Endothelial cell of umbilical vein (primary cell): ENCODE measurements at regions not wholly inside any gene's neighbourhood (a gene's known extent, or its start where the extent isn't known, plus 50 kb on each side); places are given as distances from the start of the nearest gene placed in this dataset.

Experiments
- BruUV-seq: library from RNA; stranded (reverse); fragments of 400-500 nt; replicated peaks from 2 replicates; lab custom pipeline; 2021; lab: Mats Ljungman, UMichigan
- CTCF ChIA-PET: fragments of 300-600, 350-600 bp; sonication (Branson Sonifier 250); formaldehyde crosslinking; loops from one replicate; lab custom pipeline; 2021; ENCODE audit warnings: antibody characterized with exemption, inconsistent platforms; lab: Charles Lee
- POLR2A ChIA-PET: fragments of 300-600, 350-600 bp; sonication (Branson Sonifier 250); formaldehyde crosslinking; loops from one replicate; lab custom pipeline; 2021; ENCODE audit warnings: antibody characterized with exemption, inconsistent platforms; lab: Charles Lee
- DNase-seq: peaks from one replicate; pipeline ENCODE4 v3.0.0-alpha.2; 2011; ENCODE audit warnings: low read depth, low spot score
- FAIRE-seq: peaks from 2 replicates; lab custom pipeline; 2011; peaks lifted over from hg19 to GRCh38; lab: Jason Lieb, UNC
- H2AFZ ChIP-seq: 2 replicates; pipeline ENCODE4 v1.6.0; 2012; ENCODE audit warnings: low read depth, low read length, control low read depth, inconsistent platforms
- H3K27ac ChIP-seq: 2 replicates; pipeline ENCODE4 v1.5.1; 2011; ENCODE audit warnings: low read depth, mild to moderate bottlenecking, control low read depth, low read length, moderate library complexity; ENCODE audit not compliant: insufficient read depth
- H3K27me3 ChIP-seq, 2 experiments: 2 replicates each; pipeline versions ENCODE4 v1.6.0 to v1.6.1; 2011; ENCODE audit warnings: low read length in 2 of 2, mixed read lengths in 1 of 2; ENCODE audit not compliant: control insufficient read depth in 2 of 2, insufficient read depth in 2 of 2
- H3K36me3 ChIP-seq, 2 experiments: 2 replicates in 1 of 2; 3 replicates in 1 of 2; pipeline ENCODE4 v1.5.1; 2011; ENCODE audit warnings: low read length in 2 of 2, mild to moderate bottlenecking in 1 of 2, moderate library complexity in 1 of 2; ENCODE audit not compliant: control insufficient read depth in 2 of 2, insufficient read depth in 2 of 2; ENCODE audit errors: extremely low read depth in 1 of 2
- H3K4me1 ChIP-seq: 3 replicates; pipeline ENCODE4 v1.5.1; 2011; ENCODE audit warnings: mild to moderate bottlenecking, low read length; ENCODE audit not compliant: control insufficient read depth, insufficient read depth; ENCODE audit errors: extremely low read depth
- H3K4me2 ChIP-seq: 2 replicates; pipeline ENCODE4 v1.6.1; 2011; ENCODE audit warnings: low read length, control low read depth, mixed read lengths; ENCODE audit not compliant: insufficient read depth
- H3K4me3 ChIP-seq, 3 experiments: fragments of 200-600 bp in 1 of 3; sonication (generic), shearing (Covaris generic) in 1 of 3; replicated peaks in 1 of 3; 2 replicates each; pipeline ENCODE4 v1.5.1; 2011 to 2016; ENCODE audit warnings: control low read depth in 3 of 3, low read length in 3 of 3, mild to moderate bottlenecking in 2 of 3, inconsistent platforms in 1 of 3, low read depth in 1 of 3, moderate library complexity in 1 of 3; ENCODE audit not compliant: insufficient read depth in 1 of 3
- H3K79me2 ChIP-seq: 2 replicates; pipeline ENCODE4 v1.6.0; 2012; ENCODE audit warnings: low read length, inconsistent platforms; ENCODE audit not compliant: control insufficient read depth, insufficient read depth
- H3K9ac ChIP-seq: replicated peaks from 2 replicates; pipeline ENCODE3; 2011; ENCODE audit warnings: low read length, control low read depth; ENCODE audit not compliant: insufficient read depth; ENCODE audit errors: extremely low read depth
- H3K9me1 ChIP-seq: replicated peaks from 3 replicates; pipeline ENCODE4 v1.6.0; 2011; ENCODE audit warnings: mild to moderate bottlenecking, low read length; ENCODE audit not compliant: control insufficient read depth, insufficient read depth; ENCODE audit errors: extremely low read depth
- H3K9me3 ChIP-seq: replicated peaks from 2 replicates; pipeline ENCODE4 v1.5.1; 2012; ENCODE audit warnings: low read length, inconsistent platforms; ENCODE audit not compliant: control insufficient read depth, insufficient read depth
- H4K20me1 ChIP-seq: replicated peaks from 2 replicates; pipeline ENCODE3; 2011; ENCODE audit warnings: mild to moderate bottlenecking, low read length; ENCODE audit not compliant: control insufficient read depth, insufficient read depth; ENCODE audit errors: extremely low read depth
- EZH2 ChIP-seq: IDR thresholded peaks from 2 replicates; pipeline ENCODE4 v1.6.1; 2012; ENCODE audit warnings: borderline replicate concordance, low read depth, mild to moderate bottlenecking, moderate library complexity, low read length, inconsistent platforms; ENCODE audit not compliant: severe bottlenecking
- FOS ChIP-seq: IDR thresholded peaks from 2 replicates; pipeline ENCODE4 v1.6.1; 2011; ENCODE audit warnings: mild to moderate bottlenecking, low read length, moderate library complexity, borderline replicate concordance; ENCODE audit not compliant: insufficient read depth
- GATA2 ChIP-seq: IDR thresholded peaks from 2 replicates; pipeline ENCODE4 v1.7.0; 2011; ENCODE audit warnings: low read depth, mild to moderate bottlenecking, moderate library complexity, mixed read lengths, low read length; ENCODE audit not compliant: insufficient read length, insufficient read depth
- JUN ChIP-seq: IDR thresholded peaks from 2 replicates; pipeline ENCODE4 v1.6.1; 2011; ENCODE audit warnings: borderline replicate concordance, low read depth; ENCODE audit not compliant: insufficient read length, insufficient read depth
- MYC ChIP-seq: IDR thresholded peaks from one replicate; pipeline ENCODE4 v1.6.1; 2011; ENCODE audit warnings: mild to moderate bottlenecking, low read depth, low read length
- POLR2A ChIP-seq: IDR thresholded peaks from 2 replicates; pipeline ENCODE4 v1.6.1; 2012; ENCODE audit warnings: low read depth, mild to moderate bottlenecking, control low read depth, low read length
- POLR2AphosphoS5 ChIP-seq: IDR thresholded peaks from 2 replicates; pipeline ENCODE4 v1.6.1; 2012; ENCODE audit warnings: low read depth, mild to moderate bottlenecking, control low read depth, low read length, moderate library complexity; ENCODE audit not compliant: insufficient read depth
- dilution Hi-C: fragments of 300-500 bp; cut with MboI; formaldehyde crosslinking; loops from one replicate; pipeline ENCODE4 v1.15.0; 2019; ENCODE audit warnings: low sequenced_read_pairs; ENCODE audit not compliant: extremely low pct_ligation_motif_present
- intact Hi-C: fragments of 100-400 bp; cut with micrococcal nuclease; formaldehyde crosslinking; loops from one replicate; pipeline ENCODE4 v1.10.0; 2022
- TF ChIP-seq, protein P1 (sequence below): IDR thresholded peaks from 2 replicates; pipeline ENCODE4 v1.6.1; 2011; ENCODE audit not compliant: insufficient read depth, insufficient read length
- TF ChIP-seq, protein P2 (sequence below), 2 donors: IDR thresholded peaks; 1 replicate in 1 of 2; 2 replicates in 1 of 2; pipeline ENCODE4 v1.5.1; 2011; ENCODE audit warnings: low read length in 2 of 2, mild to moderate bottlenecking in 2 of 2, moderate library complexity in 2 of 2, control low read depth in 1 of 2, inconsistent platforms in 1 of 2, low read depth in 1 of 2; ENCODE audit not compliant: insufficient read depth in 1 of 2; ENCODE audit errors: extremely low read depth in 1 of 2

DNA sequence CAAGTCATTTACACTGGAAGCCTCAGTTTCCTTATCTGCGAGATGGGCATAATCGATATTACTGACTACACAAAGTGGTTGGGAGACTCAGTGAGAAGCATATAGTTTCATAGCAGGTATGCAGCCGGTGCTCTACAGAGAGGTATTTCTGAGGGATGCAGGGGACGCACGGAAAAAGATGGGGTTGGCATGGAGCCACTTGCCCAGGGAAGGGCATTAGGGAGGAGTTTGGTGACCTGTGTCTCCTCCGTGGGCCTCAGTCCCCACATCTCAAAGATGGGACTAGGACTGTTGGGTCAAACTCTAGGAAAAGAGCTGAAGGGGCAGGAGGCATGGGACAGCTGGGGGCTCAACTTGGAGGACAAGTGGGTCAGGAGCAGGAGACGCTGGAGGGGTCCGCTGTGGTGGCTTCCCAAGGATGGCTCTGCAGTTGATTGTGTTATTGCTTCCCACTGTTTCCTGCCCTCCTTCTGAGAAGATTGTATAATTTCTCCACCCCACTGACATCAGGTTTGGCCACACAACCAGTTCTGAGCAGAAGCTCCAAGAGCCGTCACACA, 158.6 kb upstream of the ALDH1B1 start:
- TF ChIP-seq GATA2 = no peak
- no peak for TF ChIP-seq FOS
- TF ChIP-seq, protein P1, sequence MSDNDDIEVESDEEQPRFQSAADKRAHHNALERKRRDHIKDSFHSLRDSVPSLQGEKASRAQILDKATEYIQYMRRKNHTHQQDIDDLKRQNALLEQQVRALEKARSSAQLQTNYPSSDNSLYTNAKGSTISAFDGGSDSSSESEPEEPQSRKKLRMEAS = no peak
- TF ChIP-seq, protein P2, sequence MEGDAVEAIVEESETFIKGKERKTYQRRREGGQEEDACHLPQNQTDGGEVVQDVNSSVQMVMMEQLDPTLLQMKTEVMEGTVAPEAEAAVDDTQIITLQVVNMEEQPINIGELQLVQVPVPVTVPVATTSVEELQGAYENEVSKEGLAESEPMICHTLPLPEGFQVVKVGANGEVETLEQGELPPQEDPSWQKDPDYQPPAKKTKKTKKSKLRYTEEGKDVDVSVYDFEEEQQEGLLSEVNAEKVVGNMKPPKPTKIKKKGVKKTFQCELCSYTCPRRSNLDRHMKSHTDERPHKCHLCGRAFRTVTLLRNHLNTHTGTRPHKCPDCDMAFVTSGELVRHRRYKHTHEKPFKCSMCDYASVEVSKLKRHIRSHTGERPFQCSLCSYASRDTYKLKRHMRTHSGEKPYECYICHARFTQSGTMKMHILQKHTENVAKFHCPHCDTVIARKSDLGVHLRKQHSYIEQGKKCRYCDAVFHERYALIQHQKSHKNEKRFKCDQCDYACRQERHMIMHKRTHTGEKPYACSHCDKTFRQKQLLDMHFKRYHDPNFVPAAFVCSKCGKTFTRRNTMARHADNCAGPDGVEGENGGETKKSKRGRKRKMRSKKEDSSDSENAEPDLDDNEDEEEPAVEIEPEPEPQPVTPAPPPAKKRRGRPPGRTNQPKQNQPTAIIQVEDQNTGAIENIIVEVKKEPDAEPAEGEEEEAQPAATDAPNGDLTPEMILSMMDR (IDR thresholded peaks at IDR 0.05; ENCODE audit: extremely low read depth in 1 of 2, insufficient read depth in 1 of 2, low read depth in 1 of 2, low read length in 2 of 2) = no peak
- TF ChIP-seq EZH2 = no peak
- TF ChIP-seq JUN = no peak
- no peak for TF ChIP-seq POLR2AphosphoS5
- TF ChIP-seq MYC = no peak
- TF ChIP-seq POLR2A = no peak
- CTCF ChIA-PET = interaction anchor here (1.0 kb wide), 1 partner anchor 15 kb away, joined by 3 read pairs; no protein-coding TSS in a partner anchor
- H3K36me3 ChIP-seq = no peaks in the 10 kb centered on the region

More for the DNA sequence above, 158.6 kb upstream of the ALDH1B1 start:
- no peak overlapping the region for H2AFZ ChIP-seq
- BruUV-seq = no TSS peak
- intact Hi-C loops (no loop called here), dilution Hi-C loops (no loop called here)
- H3K4me3 ChIP-seq = no peak overlapping the region
- DNase-seq = no peak
- no peak overlapping the region for H3K9ac ChIP-seq
- no peak overlapping the region for H3K4me2 ChIP-seq
- no peaks in the 10 kb centered on the region for H3K79me2 ChIP-seq
- POLR2A ChIA-PET = interaction anchor here (0.6 kb wide), 1 partner anchor 123 kb away, joined by 3 read pairs; no protein-coding TSS in a partner anchor
- no peak for FAIRE-seq
- no peaks in the 10 kb centered on the region for H3K9me3 ChIP-seq
- H3K9me1 ChIP-seq = no peaks in the 10 kb centered on the region
- no peak overlapping the region for H3K27ac ChIP-seq
- H3K27me3 ChIP-seq = peaks cover 11 to 13% of the 10 kb centered on the region in 2 experiments
- no peaks in the 10 kb centered on the region for H3K4me1 ChIP-seq
- H4K20me1 ChIP-seq = no peaks in the 10 kb centered on the region
